Nucleus accumbens (tissue), 56 donors: ENCODE measurements at regions not wholly inside any gene's neighbourhood (a gene's known extent, or its start where the extent isn't known, plus 50 kb on each side); places are given as distances from the start of the nearest gene placed in this dataset.
"Not testable (repeated sequence)": the region's sequence is repeated elsewhere in the genome, so short reads cannot be mapped to it uniquely, and the experiment has no call there.

Experiments used
- DNase-seq, 56 donors: peaks; one replicate each; lab custom pipeline; 2025; lab: John Stamatoyannopoulos, UW

DNA sequence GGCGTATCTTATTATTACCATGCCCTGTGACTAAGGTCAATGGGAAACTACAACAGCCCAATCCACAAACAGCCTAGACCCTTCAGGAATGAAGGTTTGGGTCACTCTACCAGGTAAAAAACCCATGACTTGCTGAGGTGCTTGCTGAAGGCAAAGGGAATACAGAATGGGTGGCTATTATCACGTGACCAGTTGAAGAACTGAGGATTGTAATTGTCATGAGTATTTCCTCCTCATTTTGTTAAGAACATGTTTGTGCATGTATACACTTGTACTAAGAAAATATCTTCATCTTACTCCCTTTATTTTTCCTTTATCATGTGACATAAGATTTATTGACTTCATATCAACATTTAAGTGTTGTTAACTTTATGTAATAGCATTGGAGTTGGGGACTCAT lies 729.2 kb upstream of the SEMA6D start:
- not testable (repeated sequence) for DNase-seq

DNA sequence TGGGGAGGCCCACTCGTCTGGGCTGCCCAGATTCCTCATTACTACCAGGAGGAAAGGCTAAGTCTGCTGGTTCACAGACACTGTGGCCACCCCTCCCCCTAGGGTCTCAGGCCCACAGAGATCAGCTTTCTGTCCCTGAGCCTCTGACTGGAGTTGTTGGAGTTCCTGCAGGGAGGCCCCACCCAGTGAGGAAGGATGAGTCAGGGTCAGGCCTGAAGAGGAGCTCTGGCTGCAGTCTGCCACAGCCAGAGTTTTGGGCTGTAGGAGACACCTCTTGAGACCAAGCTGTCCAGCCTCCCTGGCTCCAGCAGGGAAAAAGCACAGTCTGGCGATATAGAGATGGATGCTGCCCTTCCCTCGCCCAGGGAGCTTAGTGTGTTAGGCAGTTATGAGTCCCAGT lies 720.9 kb upstream of the SEMA6D start:
- DNase-seq: no peak

DNA sequence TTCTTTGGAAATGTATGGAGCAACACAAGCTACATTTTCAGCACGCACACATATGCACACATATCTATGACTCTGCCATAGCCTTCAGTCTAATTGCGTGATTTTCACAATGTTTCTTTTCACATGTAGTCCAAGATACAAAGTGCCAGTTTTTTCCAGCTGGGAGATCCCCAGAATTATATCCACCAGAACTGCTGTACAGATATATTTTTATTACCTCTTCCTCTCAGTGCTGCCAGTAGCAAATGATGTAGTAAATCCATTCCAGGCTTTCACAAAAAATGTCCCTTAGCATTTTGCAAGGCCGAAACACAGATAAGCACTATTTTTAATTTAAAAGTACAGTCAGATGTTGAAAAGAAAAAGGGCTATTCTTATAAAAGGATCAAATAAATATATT lies 719.8 kb upstream of the SEMA6D start:
- no peak for DNase-seq

DNA sequence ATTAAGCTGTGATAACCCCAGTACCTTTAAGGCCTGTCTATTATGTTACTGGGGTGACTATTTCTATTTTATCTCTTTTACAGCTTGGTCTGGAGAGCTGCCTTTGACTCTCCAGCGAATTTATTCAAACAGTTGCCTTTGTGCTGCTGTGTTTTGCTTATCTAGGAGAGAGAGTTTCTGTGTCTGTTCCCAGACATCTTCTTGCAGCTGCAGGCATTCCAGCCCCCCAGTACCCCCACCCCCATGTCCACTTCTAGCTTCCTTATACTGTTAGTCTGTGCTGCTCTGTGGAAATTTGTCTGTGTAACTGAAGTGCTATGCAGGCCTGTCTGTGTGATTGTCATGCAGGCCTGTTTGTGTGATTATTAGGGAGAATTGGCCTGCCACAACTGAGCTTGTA lies 713.7 kb upstream of the SEMA6D start:
- DNase-seq: no peak

DNA sequence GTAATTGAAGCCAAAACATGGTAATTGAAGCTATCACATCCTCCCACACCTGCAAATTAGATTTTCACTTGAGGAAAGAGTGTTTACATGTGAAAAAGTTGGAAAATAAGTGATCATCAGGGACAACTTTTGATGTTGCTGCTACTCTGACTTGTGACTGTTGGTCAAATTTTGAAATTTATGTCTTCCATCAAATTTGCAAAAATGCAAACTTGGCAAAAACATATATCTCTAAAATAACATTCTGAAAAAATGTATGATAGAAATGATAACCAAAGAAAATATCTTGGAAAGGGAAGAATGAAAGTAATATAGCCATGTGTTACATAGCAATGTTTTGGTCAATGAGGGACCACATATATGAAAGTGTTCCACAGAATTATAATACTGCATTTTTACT lies 703.9 kb upstream of the SEMA6D start:
- no peak for DNase-seq

GRCh38 chr15:47027322-47027946 lies 689.9 kb upstream of the SEMA6D start:
- DNase-seq: no peak

- no peak for DNase-seq
Observed at GRCh38 chr15:47035475-47036406, 681.6 kb upstream of the SEMA6D start.

GRCh38 chr15:47037003-47037402 lies 680.3 kb upstream of the SEMA6D start:
- DNase-seq: no peak

- DNase-seq: no peak
Observed at GRCh38 chr15:47039225-47039624, 678.1 kb upstream of the SEMA6D start.

GRCh38 chr15:47041301-47041700 lies 676.0 kb upstream of the SEMA6D start:
- no peak for DNase-seq

DNA sequence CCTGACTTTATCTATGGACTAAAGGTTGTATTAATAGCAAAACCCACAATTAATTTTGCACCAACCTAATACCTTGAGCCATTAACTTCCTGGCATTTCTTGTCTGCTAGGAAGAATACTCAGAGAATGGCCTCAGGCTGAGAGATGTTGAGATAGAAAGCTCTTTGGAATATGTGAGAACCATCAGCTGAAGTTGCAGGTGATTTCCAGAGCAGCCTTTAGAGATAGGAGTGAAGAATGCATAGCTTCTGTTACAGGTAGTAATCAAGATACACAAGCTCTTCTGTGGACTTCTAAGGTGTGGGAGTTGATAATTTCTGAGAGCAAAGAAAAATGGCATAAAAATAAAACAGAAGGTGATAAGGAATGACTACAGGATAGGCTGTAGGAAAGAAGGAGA lies 669.3 kb upstream of the SEMA6D start:
- not testable (repeated sequence) for DNase-seq

GRCh38 chr15:47066392-47066791 lies 650.9 kb upstream of the SEMA6D start:
- DNase-seq: no peak

- DNase-seq: not testable (repeated sequence)
Observed at GRCh38 chr15:47077846-47078245, 639.5 kb upstream of the SEMA6D start.

GRCh38 chr15:47095833-47096232 lies 621.5 kb upstream of the SEMA6D start:
- no peak for DNase-seq

DNA sequence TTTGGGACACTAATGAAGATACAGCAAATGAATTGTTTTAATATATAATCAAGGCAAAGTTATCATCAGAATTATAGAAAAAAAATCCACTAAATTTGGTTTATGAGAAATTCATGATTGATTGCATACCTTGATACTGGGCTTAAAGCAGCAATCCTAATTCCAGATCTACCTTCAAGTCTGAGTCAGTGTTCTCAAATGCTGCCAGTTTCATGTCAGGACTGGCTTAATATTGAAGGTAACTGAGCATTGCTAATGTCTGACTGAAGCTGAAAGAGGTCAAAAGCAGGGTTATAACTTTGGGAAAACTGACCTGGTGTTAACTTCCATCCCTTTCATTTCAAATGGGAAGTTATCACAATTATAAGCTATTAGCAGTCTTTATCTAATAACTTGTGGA lies 618.8 kb upstream of the SEMA6D start:
- DNase-seq: not testable (repeated sequence)

GRCh38 chr15:47099801-47100200 lies 617.5 kb upstream of the SEMA6D start:
- DNase-seq: not testable (repeated sequence)

- not testable (repeated sequence) for DNase-seq
Observed at GRCh38 chr15:47108800-47109199, 608.5 kb upstream of the SEMA6D start.

DNA sequence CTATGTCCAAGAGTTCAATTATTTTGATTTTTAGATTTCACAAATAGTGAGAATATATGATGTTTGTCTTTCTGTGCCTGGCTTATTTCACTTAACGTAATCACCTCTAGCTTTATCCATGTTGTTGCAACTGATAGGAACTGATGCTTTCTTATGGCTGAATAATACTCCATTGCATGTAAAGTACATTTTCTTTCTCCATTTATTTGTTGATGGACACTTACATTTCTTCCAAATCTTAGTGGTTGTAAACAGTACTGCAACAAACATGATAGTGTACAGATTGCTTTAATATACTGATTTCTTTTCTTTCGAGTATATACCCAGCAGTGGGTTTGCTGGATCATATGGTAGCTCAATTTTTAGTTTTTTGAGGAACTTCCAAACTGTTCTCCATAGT lies 600.6 kb upstream of the SEMA6D start:
- no peak for DNase-seq

GRCh38 chr15:47119349-47119748 lies 598.0 kb upstream of the SEMA6D start:
- no peak for DNase-seq

GRCh38 chr15:47124430-47125102 lies 592.7 kb upstream of the SEMA6D start:
- no peak for DNase-seq

GRCh38 chr15:47129033-47129432 lies 588.3 kb upstream of the SEMA6D start:
- DNase-seq: no peak
